H1 (cell line): ENCODE measurements at regions not wholly inside any gene's neighbourhood (a gene's known extent, or its start where the extent isn't known, plus 50 kb on each side); places are given as distances from the start of the nearest gene placed in this dataset.

Experiments
- CTCF ChIA-PET: fragments of 300-600 bp; sonication (Branson Sonifier 250); formaldehyde crosslinking; loops from one replicate; lab custom pipeline; 2021; ENCODE audit not compliant: partially characterized antibody; lab: Charles Lee
- POLR2A ChIA-PET: fragments of 300-600 bp; sonication (Branson Sonifier 250); formaldehyde crosslinking; loops from one replicate; lab custom pipeline; 2021; ENCODE audit warnings: inconsistent platforms; ENCODE audit not compliant: partially characterized antibody; lab: Charles Lee
- DNase-seq, 2 experiments: peaks; one replicate each; pipeline versions ENCODE4 v3.0.0 to v3.0.0-alpha.2; 2010 to 2022; ENCODE audit warnings: low spot score in 2 of 2, low read depth in 1 of 2, mixed read lengths in 1 of 2
- FAIRE-seq: peaks from 2 replicates; lab custom pipeline; 2011; peaks lifted over from hg19 to GRCh38; lab: Jason Lieb, UNC
- H2AFZ ChIP-seq: 2 replicates; pipeline ENCODE4 v1.8.1; 2012; ENCODE audit warnings: low read length, inconsistent platforms
- H2AK5ac ChIP-seq: 2 replicates; pipeline ENCODE4 v1.6.1; 2013; ENCODE audit warnings: low read depth, low read length
- H2BK120ac ChIP-seq: replicated peaks from 2 replicates; pipeline ENCODE3; 2013; ENCODE audit warnings: low read depth, low read length, inconsistent platforms
- H2BK12ac ChIP-seq: 2 replicates; pipeline ENCODE4 v1.6.1; 2013; ENCODE audit warnings: low read depth, low read length
- H2BK15ac ChIP-seq: 2 replicates; pipeline ENCODE4 v1.6.1; 2013; ENCODE audit warnings: low read length
- H2BK20ac ChIP-seq: 2 replicates; pipeline ENCODE4 v1.6.1; 2013; ENCODE audit warnings: low read length
- H2BK5ac ChIP-seq: 2 replicates; pipeline ENCODE4 v1.6.1; 2013; ENCODE audit warnings: low read depth, low read length
- H3K14ac ChIP-seq: 2 replicates; pipeline ENCODE4 v1.6.1; 2013; ENCODE audit warnings: inconsistent platforms; ENCODE audit not compliant: insufficient read length
- H3K18ac ChIP-seq: 2 replicates; pipeline ENCODE4 v1.6.1; 2013; ENCODE audit warnings: low read length; ENCODE audit errors: extremely low read depth
- H3K23ac ChIP-seq: 2 replicates; pipeline ENCODE4 v1.6.1; 2013; ENCODE audit warnings: inconsistent platforms; ENCODE audit not compliant: insufficient read length
- H3K23me2 ChIP-seq: 2 replicates; pipeline ENCODE4 v1.6.1; 2013; ENCODE audit warnings: low read depth, low read length
- H3K27ac ChIP-seq: 2 replicates; pipeline ENCODE4 v1.6.1; 2011; ENCODE audit warnings: low read depth, low read length, inconsistent platforms
- H3K27me3 ChIP-seq, 4 experiments: replicated peaks in 1 of 4; 1 replicate in 1 of 4; 2 replicates in 3 of 4; pipeline versions ENCODE4 v1.6.1 to v1.8.1; 2011 to 2013; ENCODE audit warnings: low read length in 3 of 4, mild to moderate bottlenecking in 3 of 4, inconsistent platforms in 2 of 4, mixed read lengths in 2 of 4, moderate library complexity in 1 of 4; ENCODE audit not compliant: control insufficient read depth in 3 of 4, insufficient read depth in 3 of 4; ENCODE audit errors: extremely low read depth in 1 of 4
- H3K36me3 ChIP-seq, 4 experiments: 2 replicates each; pipeline versions ENCODE4 v1.6.1 to v1.8.1; 2011 to 2013; ENCODE audit warnings: mild to moderate bottlenecking in 4 of 4, low read length in 3 of 4, moderate library complexity in 2 of 4, control low read depth in 1 of 4, inconsistent platforms in 1 of 4; ENCODE audit not compliant: insufficient read depth in 4 of 4, control insufficient read depth in 2 of 4
- H3K4ac ChIP-seq: replicated peaks from 2 replicates; pipeline ENCODE3; 2013; ENCODE audit warnings: low read length, low read depth, mixed read lengths, inconsistent platforms; ENCODE audit not compliant: insufficient read length
- H3K4me1 ChIP-seq, 4 experiments: replicated peaks in 1 of 4; 1 replicate in 1 of 4; 2 replicates in 3 of 4; pipeline versions ENCODE4 v1.6.1 to v1.8.1; 2011 to 2013; ENCODE audit warnings: low read length in 3 of 4, inconsistent platforms in 2 of 4, mixed read lengths in 1 of 4; ENCODE audit not compliant: insufficient read depth in 4 of 4, control insufficient read depth in 3 of 4
- H3K4me2 ChIP-seq, 2 experiments: 2 replicates each; pipeline versions ENCODE4 v1.6.1 to v1.8.1; 2011 to 2013; ENCODE audit warnings: low read depth in 2 of 2, low read length in 2 of 2, control low read depth in 1 of 2, inconsistent platforms in 1 of 2, mild to moderate bottlenecking in 1 of 2; ENCODE audit not compliant: insufficient read depth in 1 of 2
- H3K4me3 ChIP-seq, 4 experiments: fragments of 200-600, 300-600 bp in 1 of 4; sonication (generic), shearing (Covaris generic), sonication (Bioruptor Twin) in 1 of 4; 2 replicates each; pipeline versions ENCODE4 v1.5.1 to v1.8.1; 2011 to 2016; ENCODE audit warnings: low read length in 4 of 4, low read depth in 3 of 4, control low read depth in 2 of 4, inconsistent platforms in 2 of 4, mild to moderate bottlenecking in 2 of 4, mixed read lengths in 1 of 4, moderate library complexity in 1 of 4; ENCODE audit not compliant: insufficient read depth in 2 of 4; ENCODE audit errors: extremely low read depth in 1 of 4
- H3K56ac ChIP-seq: replicated peaks from 2 replicates; pipeline ENCODE3; 2013; ENCODE audit warnings: low read depth, mild to moderate bottlenecking, mixed read lengths, low read length, inconsistent platforms; ENCODE audit not compliant: insufficient read length
- H3K79me1 ChIP-seq: 2 replicates; pipeline ENCODE4 v1.6.1; 2013; ENCODE audit warnings: low read depth, low read length, control low read depth
- H3K79me2 ChIP-seq, 2 experiments: 2 replicates each; pipeline versions ENCODE4 v1.6.1 to v1.8.1; 2012 to 2013; ENCODE audit warnings: low read length in 2 of 2, mild to moderate bottlenecking in 2 of 2, inconsistent platforms in 1 of 2; ENCODE audit not compliant: insufficient read depth in 2 of 2, control insufficient read depth in 1 of 2
- H3K9ac ChIP-seq, 4 experiments: replicated peaks in 1 of 4; 1 replicate in 1 of 4; 2 replicates in 3 of 4; pipeline versions ENCODE4 v1.6.1 to v1.8.1; 2011 to 2013; ENCODE audit warnings: low read depth in 3 of 4, low read length in 3 of 4, control low read depth in 2 of 4, mild to moderate bottlenecking in 2 of 4, moderate library complexity in 2 of 4, inconsistent platforms in 1 of 4; ENCODE audit errors: extremely low read depth in 1 of 4
- H3K9me3 ChIP-seq, 2 experiments: 2 replicates each; pipeline versions ENCODE4 v1.6.1 to v1.8.1; 2012 to 2013; ENCODE audit warnings: mild to moderate bottlenecking in 2 of 2, moderate library complexity in 2 of 2, control low read depth in 1 of 2, inconsistent platforms in 1 of 2, low read depth in 1 of 2, low read length in 1 of 2, mixed read lengths in 1 of 2; ENCODE audit not compliant: insufficient read depth in 2 of 2
- H4K20me1 ChIP-seq, 2 experiments: replicated peaks in 1 of 2; 2 replicates each; pipeline versions ENCODE3 to v1.8.1; 2011 to 2013; ENCODE audit warnings: inconsistent platforms in 2 of 2, low read length in 2 of 2, mild to moderate bottlenecking in 1 of 2; ENCODE audit not compliant: insufficient read depth in 2 of 2, control insufficient read depth in 1 of 2
- H4K5ac ChIP-seq: 2 replicates; pipeline ENCODE4 v1.6.1; 2013; ENCODE audit warnings: low read length, low read depth, mixed read lengths, inconsistent platforms; ENCODE audit not compliant: insufficient read length
- H4K8ac ChIP-seq: 2 replicates; pipeline ENCODE4 v1.8.0; 2013; ENCODE audit warnings: mild to moderate bottlenecking, moderate library complexity, low read length, inconsistent platforms; ENCODE audit not compliant: insufficient read depth; ENCODE audit errors: extremely low read depth
- H4K91ac ChIP-seq: replicated peaks from 2 replicates; pipeline ENCODE3; 2013; ENCODE audit warnings: low read length, mixed read lengths, inconsistent platforms; ENCODE audit not compliant: insufficient read length
- HDAC6 ChIP-seq: IDR thresholded peaks from one replicate; pipeline ENCODE4 v1.7.1; 2012; ENCODE audit warnings: low read depth, mild to moderate bottlenecking, inconsistent platforms, low read length, moderate library complexity
- JUND ChIP-seq: IDR thresholded peaks from 2 replicates; pipeline ENCODE4 v1.6.1; 2011; ENCODE audit warnings: mild to moderate bottlenecking, improper control_type of control experiment, low read length
- POU5F1 ChIP-seq: IDR thresholded peaks from 2 replicates; pipeline ENCODE4 v1.6.1; 2011; ENCODE audit warnings: low read depth, mild to moderate bottlenecking, low read length, moderate library complexity
- WGBS, 2 experiments: shearing (Covaris generic) in 1 of 2; methylation state at CpG; one replicate each; pipeline versions ENCODE4 v1.1.6 to v1.1.7; 2013 to 2015; ENCODE audit warnings: low lambda C conversion rate in 2 of 2, mixed read lengths in 2 of 2, inconsistent platforms in 1 of 2, low coverage in 1 of 2, missing lambda C conversion rate in 1 of 2; ENCODE audit not compliant: insufficient replicate concordance in 2 of 2, insufficient coverage in 1 of 2, insufficient read length in 1 of 2; ENCODE audit errors: extremely low coverage in 1 of 2, missing lambda C conversion rate in 1 of 2; 5-methylcytosine and 5-hydroxymethylcytosine counted together

- Histone ChIP-seq H3K14ac (no peak overlapping the region), H3K18ac (no peak overlapping the region), H3K23me2 (no peaks in the 10 kb centered on the region), H4K5ac (no peak overlapping the region), H4K8ac (no peak overlapping the region), H3K9me3 (peaks cover 3 to 4% of the 10 kb centered on the region in 2 experiments; a peak in 1 of 4 replicates), H3K4ac (no peak overlapping the region), H2BK12ac (no peak overlapping the region), H2BK120ac (peak overlapping the region; percentile 83), H3K4me3 (no peak overlapping the region), H2BK15ac (no peak overlapping the region), H3K56ac (no peak overlapping the region), H4K20me1 (no peaks in the 10 kb centered on the region), H2AFZ (no peak overlapping the region), H3K79me1 (no peaks in the 10 kb centered on the region), H4K91ac (no peak overlapping the region), H3K4me1 (peaks cover 0 to 4% (median under 1%) of the 10 kb centered on the region in 4 experiments; a peak in 2 of 7 replicates), H2AK5ac (no peak overlapping the region), H3K4me2 (no peak overlapping the region), H3K23ac (no peak overlapping the region), H3K36me3 (no peaks in the 10 kb centered on the region; a peak in 2 of 8 replicates), H3K27me3 (no peaks in the 10 kb centered on the region), H3K27ac (no peak overlapping the region), H2BK20ac (no peak overlapping the region), H2BK5ac (no peak overlapping the region), H3K79me2 (no peaks in the 10 kb centered on the region), H3K9ac (no peak overlapping the region)
- 87% methylated on average over 4 of the region's 4 CpGs; no CpG with 5 or more reads in 1 of the 2 experiments for WGBS, 2 experiments
- ChIA-PET POLR2A (no interaction called here), CTCF (interaction anchor here (1.3 kb wide), 1 partner anchor 9 kb away, joined by 3 read pairs; no protein-coding TSS in a partner anchor)
- no peak for DNase-seq
- FAIRE-seq: no peak
- TF ChIP-seq HDAC6 (no peak), POU5F1 (no peak), JUND (no peak)
Observed at GRCh38 chr2:139836769-139837168, 1056.6 kb upstream of the NXPH2 start.
